HepG2 (cell line): ENCODE measurements at regions not wholly inside any gene's neighbourhood (a gene's known extent, or its start where the extent isn't known, plus 50 kb on each side); places are given as distances from the start of the nearest gene placed in this dataset.

Experiments
- ATAC-seq: fragments of 200-7000 bp; cut with Tn5 transposase; 3 replicates; pipeline ENCODE4 v1.9.1; 2020; ENCODE audit warnings: mild to moderate bottlenecking, moderate library complexity
- BruUV-seq: library from RNA; stranded (reverse); fragments of 400-500 nt; replicated peaks from 2 replicates; lab custom pipeline; 2021; lab: Mats Ljungman, UMichigan
- CTCF ChIA-PET: fragments of 300-600 bp; formaldehyde crosslinking; extraction: SDS; loops from one replicate; lab custom pipeline; 2021; ENCODE audit warnings: low total read pairs, inconsistent platforms, low intra/inter-chr PET ratio; lab: Yijun Ruan, JAX
- POLR2A ChIA-PET: fragments of 350-600 bp; sonication (Branson Sonifier 250); formaldehyde crosslinking; loops from one replicate; lab custom pipeline; 2020; ENCODE audit warnings: antibody characterized with exemption, inconsistent platforms; lab: Yijun Ruan, JAX
- DNase-seq: peaks from one replicate; pipeline ENCODE4 v3.0.0-alpha.2; 2015; ENCODE audit warnings: low spot score
- FAIRE-seq: peaks from 3 replicates; lab custom pipeline; 2011; peaks lifted over from hg19 to GRCh38; lab: Jason Lieb, UNC
- H2AFZ ChIP-seq: one replicate; pipeline ENCODE4 v1.6.1; 2011; ENCODE audit warnings: low read length, inconsistent platforms
- H3K27ac ChIP-seq: fragments of 300-600 bp; 3 replicates; pipeline ENCODE4 v1.8.0; 2011; ENCODE audit warnings: mixed run types, mild to moderate bottlenecking, mixed read lengths, low read length, inconsistent platforms; ENCODE audit not compliant: insufficient read depth; ENCODE audit errors: extremely low read length
- H3K27me3 ChIP-seq, 2 experiments: fragments of 200-600 bp in 1 of 2; 2 replicates in 1 of 2; 3 replicates in 1 of 2; pipeline versions ENCODE4 v1.6.0 to v1.8.0; 2011; ENCODE audit warnings: low read length in 2 of 2, mild to moderate bottlenecking in 2 of 2, moderate library complexity in 2 of 2, inconsistent platforms in 1 of 2; ENCODE audit not compliant: insufficient read depth in 2 of 2, control insufficient read depth in 1 of 2
- H3K36me3 ChIP-seq, 2 experiments: fragments of 200-600 bp in 1 of 2; replicated peaks in 1 of 2; 2 replicates in 1 of 2; 3 replicates in 1 of 2; pipeline versions ENCODE4 v1.5.1 to v1.8.0; 2011; ENCODE audit warnings: low read length in 2 of 2, inconsistent platforms in 1 of 2; ENCODE audit not compliant: insufficient read depth in 2 of 2, control insufficient read depth in 1 of 2
- H3K4me1 ChIP-seq: 2 replicates; pipeline ENCODE4 v1.5.1; 2012; ENCODE audit warnings: low read length, inconsistent platforms; ENCODE audit not compliant: insufficient read depth
- H3K4me2 ChIP-seq: 2 replicates; pipeline ENCODE4 v1.6.0; 2011; ENCODE audit warnings: low read depth, low read length, inconsistent platforms
- H3K4me3 ChIP-seq, 3 experiments: fragments of 200-600 bp in 1 of 3; sonication (generic), shearing (Covaris generic) in 1 of 3; replicated peaks in 1 of 3; 2 replicates each; pipeline ENCODE4 v1.5.1; 2011 to 2016; ENCODE audit warnings: low read length in 3 of 3, inconsistent platforms in 2 of 3, low read depth in 2 of 3, mild to moderate bottlenecking in 2 of 3, control low read depth in 1 of 3, mixed read lengths in 1 of 3; ENCODE audit not compliant: insufficient read depth in 1 of 3
- H3K79me2 ChIP-seq: one replicate; pipeline ENCODE4 v1.6.1; 2011; ENCODE audit warnings: low read length, inconsistent platforms; ENCODE audit not compliant: insufficient read depth
- H3K9ac ChIP-seq: 2 replicates; pipeline ENCODE4 v1.6.0; 2011; ENCODE audit warnings: mild to moderate bottlenecking, low read depth, low read length, inconsistent platforms; ENCODE audit not compliant: insufficient read depth
- H3K9me3 ChIP-seq: 2 replicates; pipeline ENCODE4 v1.5.1; 2012; ENCODE audit warnings: mild to moderate bottlenecking, low read length
- H4K20me1 ChIP-seq: 2 replicates; pipeline ENCODE4 v1.6.0; 2011; ENCODE audit warnings: inconsistent platforms, mild to moderate bottlenecking, low read length, moderate library complexity; ENCODE audit not compliant: insufficient read depth
- ATF6 ChIP-seq: sonication (generic); formaldehyde crosslinking; conservative IDR thresholded peaks from 2 replicates; pipeline ENCODE4 v1.4.0; 2020; ENCODE audit warnings: missing genetic modification reagents
- BCL6 ChIP-seq: IDR thresholded peaks from 2 replicates; pipeline ENCODE4 v1.6.1; 2016; ENCODE audit warnings: missing genetic modification reagents, missing compliant biosample characterization
- ETV6 ChIP-seq: sonication (generic); formaldehyde crosslinking; conservative IDR thresholded peaks from 2 replicates; pipeline ENCODE4 v1.4.0; 2020; ENCODE audit warnings: missing genetic modification reagents
- FOXO4 ChIP-seq: sonication (generic); formaldehyde crosslinking; conservative IDR thresholded peaks from 2 replicates; pipeline ENCODE4 v1.8.1; 2023; ENCODE audit warnings: missing genetic modification reagents
- NFKB2 ChIP-seq: sonication (generic); formaldehyde crosslinking; IDR thresholded peaks from 2 replicates; pipeline ENCODE4 v1.4.0; 2020; ENCODE audit warnings: missing genetic modification reagents, borderline replicate concordance
- NR2F6 ChIP-seq, 2 experiments: IDR thresholded peaks; 2 replicates each; pipeline ENCODE4 v1.6.1; 2016; ENCODE audit warnings: antibody characterized with exemption in 1 of 2, mild to moderate bottlenecking in 1 of 2
- RORA ChIP-seq: sonication (generic); formaldehyde crosslinking; IDR thresholded peaks from 2 replicates; pipeline ENCODE4 v1.5.0; 2020; ENCODE audit warnings: mild to moderate bottlenecking, missing genetic modification reagents, moderate library complexity
- SMC3 ChIP-seq: IDR thresholded peaks from 2 replicates; pipeline ENCODE4 v1.6.1; 2011; ENCODE audit warnings: low read length, improper control_type of control experiment
- SNAPC4 ChIP-seq: sonication (generic); formaldehyde crosslinking; IDR thresholded peaks from 2 replicates; pipeline ENCODE4 v1.4.0; 2020; ENCODE audit warnings: mild to moderate bottlenecking, missing genetic modification reagents
- ZFP90 ChIP-seq: sonication (generic); formaldehyde crosslinking; IDR thresholded peaks from 2 replicates; pipeline ENCODE4 v1.8.0; 2022; ENCODE audit warnings: missing genetic modification reagents, mild to moderate bottlenecking, inconsistent platforms, borderline replicate concordance
- ZNF274 ChIP-seq: sonication (generic); formaldehyde crosslinking; IDR thresholded peaks from 2 replicates; pipeline ENCODE4 v1.5.1; 2020; ENCODE audit warnings: mild to moderate bottlenecking, missing genetic modification reagents
- ZNF326 ChIP-seq: sonication (generic); formaldehyde crosslinking; IDR thresholded peaks from 2 replicates; pipeline ENCODE4 v1.4.0; 2020; ENCODE audit warnings: missing genetic modification reagents, borderline replicate concordance
- ZNF331 ChIP-seq: sonication (generic); formaldehyde crosslinking; IDR thresholded peaks from 2 replicates; pipeline ENCODE4 v1.4.0; 2020; ENCODE audit warnings: missing genetic modification reagents
- ZNF674 ChIP-seq: sonication (generic); formaldehyde crosslinking; IDR thresholded peaks from 2 replicates; pipeline ENCODE4 v1.5.0; 2020; ENCODE audit warnings: low read depth, mild to moderate bottlenecking, missing genetic modification reagents
- WGBS: methylation state at CpG from one replicate; pipeline ENCODE4 v1.1.6; 2017; ENCODE audit warnings: low lambda C conversion rate; 5-methylcytosine and 5-hydroxymethylcytosine counted together
- in situ Hi-C: cut with HindIII; loops from 2 replicates; pipeline ENCODE4 v1.10.0; 2017; ENCODE audit warnings: low pct_unique_long_range_greater_than_20kb; ENCODE audit not compliant: extremely low pct_ligation_motif_present
- intact Hi-C: fragments of 100-400 bp; cut with micrococcal nuclease; formaldehyde crosslinking; loops from one replicate; pipeline ENCODE4 v1.10.0; 2022; ENCODE audit not compliant: unreplicated experiment

- no peak for ATAC-seq
- no peak overlapping the region for H3K27ac ChIP-seq
Measured at GRCh38 chr4:8772499-8773123, 99.0 kb downstream of the HMX1 start.

More at GRCh38 chr4:8772499-8773123, 99.0 kb downstream of the HMX1 start:
- BruUV-seq, result no TSS peak
- Histone ChIP-seq H2AFZ (no peak overlapping the region), H3K27me3 (peaks cover 0 to 18% of the 10 kb centered on the region in 2 experiments; a peak in 3 of 5 replicates), H3K4me2 (no peak overlapping the region), H3K9me3 (no peaks in the 10 kb centered on the region), H4K20me1 (no peaks in the 10 kb centered on the region), H3K36me3 (no peaks in the 10 kb centered on the region), H3K4me3 (no peak overlapping the region), H3K9ac (no peak overlapping the region), H3K79me2 (no peaks in the 10 kb centered on the region), H3K4me1 (no peaks in the 10 kb centered on the region)
- in situ Hi-C loops, result no loop called here
- TF ChIP-seq ZNF326, result no peak
- TF ChIP-seq ZNF674 (CRISPR knock-in tag), result no peak
- TF ChIP-seq FOXO4 (CRISPR knock-in tag), result no peak
- TF ChIP-seq ETV6, result no peak
- TF ChIP-seq NR2F6 (IDR thresholded peaks at IDR 0.05), result no peak
- no peak for TF ChIP-seq NR2F6 (CRISPR knock-in tag; IDR thresholded peaks at IDR 0.05)
- TF ChIP-seq RORA (CRISPR knock-in tag), result no peak
- TF ChIP-seq NFKB2 (CRISPR knock-in tag), result no peak
- no peak for TF ChIP-seq ZNF274
- TF ChIP-seq SMC3, result no peak
- TF ChIP-seq SNAPC4 (CRISPR knock-in tag), result no peak
- TF ChIP-seq ZNF331 (CRISPR knock-in tag), result no peak
- no peak for TF ChIP-seq BCL6 (CRISPR knock-in tag)
- no peak for TF ChIP-seq ZFP90 (CRISPR knock-in tag)
- TF ChIP-seq ATF6 (CRISPR knock-in tag), result no peak
- ChIA-PET CTCF (no interaction called here), POLR2A (no interaction called here)
- intact Hi-C loops, result no loop called here
- no peak for FAIRE-seq
- DNase-seq, result no peak
- WGBS, result 43% methylated on average over 14 of the region's 14 CpGs
